ENCODE measurements at regions not wholly inside any gene's neighbourhood (a gene's known extent, or its start where the extent isn't known, plus 50 kb on each side); places are given as distances from the start of the nearest gene placed in this dataset.

- TF ChIP-seq CTCF (IDR thresholded peaks at IDR 0.05 in 8 of 11, conservative IDR thresholded peaks at IDR 0.05 in 3 of 11) = no peak
- no peak for TF ChIP-seq POLR2AphosphoS5 (IDR thresholded peaks at IDR 0.05)
Measured at GRCh38 chr4:134324179-134324578, 122.6 kb upstream of the PABPC4L start.
